GM12865 (cell line): ENCODE measurements at regions not wholly inside any gene's neighbourhood (a gene's known extent, or its start where the extent isn't known, plus 50 kb on each side); places are given as distances from the start of the nearest gene placed in this dataset.
A peak's percentile ranks its signal among the peaks of the same experiment; 100 is the strongest.
"Not testable (repeated sequence)": the region's sequence is repeated elsewhere in the genome, so short reads cannot be mapped to it uniquely, and the experiment has no call there.

Experiments used
- DNase-seq: peaks from one replicate; pipeline ENCODE4 v3.0.0; 2010; ENCODE audit warnings: low read depth
- H3K4me3 ChIP-seq: 2 replicates; pipeline ENCODE4 v1.5.1; 2011; ENCODE audit warnings: mild to moderate bottlenecking, low read depth, low read length, control low read depth
- TF ChIP-seq, protein P1 (sequence below): IDR thresholded peaks from 2 replicates; pipeline ENCODE4 v1.5.1; 2011; ENCODE audit warnings: low read length, control low read depth, low read depth, inconsistent platforms; ENCODE audit not compliant: insufficient read depth; ENCODE audit errors: missing control alignments

DNA sequence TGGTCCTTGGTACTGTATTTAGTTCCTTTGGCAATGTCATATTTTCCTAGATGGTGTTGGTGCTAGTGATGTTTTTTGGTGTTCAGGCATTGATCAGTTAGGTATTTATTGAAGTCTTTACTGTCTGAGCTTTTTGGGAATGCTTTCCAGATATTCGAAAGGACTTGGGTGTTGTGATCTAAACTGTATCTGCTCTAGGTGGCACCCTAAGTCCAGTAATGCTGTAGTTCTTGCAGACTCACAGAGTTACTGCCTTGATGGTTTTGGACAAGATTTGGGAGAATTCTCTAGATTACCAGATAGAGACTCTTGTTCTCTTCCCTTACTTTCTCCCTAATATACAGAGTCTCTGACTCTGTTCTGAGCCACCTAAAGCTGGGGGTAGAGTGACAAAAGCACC is 513.6 kb upstream of the PITX2 start:
- TF ChIP-seq, protein P1, sequence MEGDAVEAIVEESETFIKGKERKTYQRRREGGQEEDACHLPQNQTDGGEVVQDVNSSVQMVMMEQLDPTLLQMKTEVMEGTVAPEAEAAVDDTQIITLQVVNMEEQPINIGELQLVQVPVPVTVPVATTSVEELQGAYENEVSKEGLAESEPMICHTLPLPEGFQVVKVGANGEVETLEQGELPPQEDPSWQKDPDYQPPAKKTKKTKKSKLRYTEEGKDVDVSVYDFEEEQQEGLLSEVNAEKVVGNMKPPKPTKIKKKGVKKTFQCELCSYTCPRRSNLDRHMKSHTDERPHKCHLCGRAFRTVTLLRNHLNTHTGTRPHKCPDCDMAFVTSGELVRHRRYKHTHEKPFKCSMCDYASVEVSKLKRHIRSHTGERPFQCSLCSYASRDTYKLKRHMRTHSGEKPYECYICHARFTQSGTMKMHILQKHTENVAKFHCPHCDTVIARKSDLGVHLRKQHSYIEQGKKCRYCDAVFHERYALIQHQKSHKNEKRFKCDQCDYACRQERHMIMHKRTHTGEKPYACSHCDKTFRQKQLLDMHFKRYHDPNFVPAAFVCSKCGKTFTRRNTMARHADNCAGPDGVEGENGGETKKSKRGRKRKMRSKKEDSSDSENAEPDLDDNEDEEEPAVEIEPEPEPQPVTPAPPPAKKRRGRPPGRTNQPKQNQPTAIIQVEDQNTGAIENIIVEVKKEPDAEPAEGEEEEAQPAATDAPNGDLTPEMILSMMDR: peak; percentile 4
- no peak overlapping the region for H3K4me3 ChIP-seq
- peak; percentile 5 for DNase-seq

DNA sequence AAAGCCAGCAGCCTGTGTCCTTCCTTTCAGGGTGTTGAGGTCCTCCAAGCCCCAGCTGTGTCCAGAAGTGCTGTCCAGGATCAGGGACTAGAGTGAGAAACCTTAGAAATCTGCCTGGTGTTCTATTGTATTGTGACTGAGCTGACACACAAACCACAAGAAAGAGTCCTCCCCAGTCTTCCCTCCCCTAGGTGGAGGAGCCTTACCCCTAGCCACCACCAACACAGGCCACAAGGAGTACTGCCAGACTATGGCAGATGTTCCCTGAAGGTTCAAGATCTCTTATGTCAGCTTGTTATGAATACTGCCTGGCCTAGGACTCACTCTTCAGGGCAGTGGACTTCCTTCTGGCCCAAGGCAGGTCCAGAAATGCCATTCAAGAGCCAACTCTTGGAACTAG is 514.1 kb upstream of the PITX2 start:
- no peak for DNase-seq
- TF ChIP-seq, protein P1: no peak
- H3K4me3 ChIP-seq: no peak overlapping the region

DNA sequence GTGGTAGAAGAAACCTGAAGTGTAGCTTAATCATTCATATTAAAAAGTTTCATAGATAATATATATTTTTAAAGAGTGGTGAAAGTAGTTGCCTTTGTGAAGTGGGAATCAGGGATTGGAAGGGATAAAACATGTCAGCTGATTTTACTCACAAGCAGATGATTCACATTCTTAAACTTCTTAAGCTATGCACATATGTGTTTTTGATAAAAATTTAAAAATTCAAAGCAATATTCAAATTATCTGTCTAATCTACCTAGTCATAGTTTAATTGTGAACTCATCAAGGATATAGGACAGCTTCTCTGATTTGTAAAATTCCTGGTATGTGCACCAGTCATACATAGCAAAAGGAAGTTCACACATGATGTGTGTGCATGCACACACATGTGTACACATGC is 520.6 kb upstream of the PITX2 start:
- H3K4me3 ChIP-seq: no peak overlapping the region
- TF ChIP-seq, protein P1: no peak
- no peak for DNase-seq

DNA sequence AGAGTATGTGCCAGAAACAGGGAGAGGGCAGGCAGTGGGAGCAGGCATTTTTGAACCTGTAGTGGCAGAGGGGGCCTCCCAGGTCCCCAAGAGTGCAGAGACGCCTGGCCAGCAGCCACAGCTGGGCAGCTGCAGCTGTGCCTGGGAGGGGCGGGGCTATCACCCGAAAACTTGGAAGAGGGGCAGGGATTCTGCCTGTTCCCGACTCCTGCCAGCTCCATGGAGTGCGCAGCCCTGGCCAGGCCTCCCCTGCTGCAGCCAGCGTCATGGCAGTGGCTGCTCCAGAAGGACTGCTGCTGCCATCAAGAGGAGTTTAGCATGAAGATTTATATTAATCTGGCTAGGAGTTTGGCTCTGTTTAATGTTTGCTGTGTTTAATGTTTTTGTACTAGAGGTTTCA is 532.1 kb upstream of the PITX2 start:
- TF ChIP-seq, protein P1: no peak
- H3K4me3 ChIP-seq: no peak overlapping the region
- no peak for DNase-seq

DNA sequence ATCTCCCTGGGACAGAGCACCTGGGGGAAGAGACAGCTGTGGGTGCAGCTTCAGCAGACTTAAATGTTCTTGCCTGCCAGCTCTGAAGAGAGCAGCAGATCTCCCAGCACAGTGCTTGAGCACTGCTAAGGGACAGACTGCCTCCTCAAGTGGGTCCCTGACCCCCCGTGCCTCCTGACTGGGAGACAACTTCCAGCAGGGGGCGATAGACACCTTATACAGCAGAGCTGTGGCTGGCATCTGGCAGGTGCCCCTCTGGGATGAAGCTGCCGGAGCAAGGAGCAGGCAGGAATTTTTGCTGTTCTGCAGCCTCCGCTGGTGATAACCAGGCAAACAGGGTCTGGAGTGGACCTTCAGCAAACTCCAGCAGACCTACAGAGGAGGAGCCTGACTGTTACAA is 541.7 kb upstream of the PITX2 start:
- DNase-seq: peak; percentile 24
- H3K4me3 ChIP-seq: not testable (repeated sequence)
- TF ChIP-seq, protein P1: peak; percentile 26

- DNase-seq: no peak
- no peak overlapping the region for H3K4me3 ChIP-seq
- TF ChIP-seq, protein P1: no peak
Observed at GRCh38 chr4:111174331-111174730, 551.5 kb upstream of the PITX2 start.

DNA sequence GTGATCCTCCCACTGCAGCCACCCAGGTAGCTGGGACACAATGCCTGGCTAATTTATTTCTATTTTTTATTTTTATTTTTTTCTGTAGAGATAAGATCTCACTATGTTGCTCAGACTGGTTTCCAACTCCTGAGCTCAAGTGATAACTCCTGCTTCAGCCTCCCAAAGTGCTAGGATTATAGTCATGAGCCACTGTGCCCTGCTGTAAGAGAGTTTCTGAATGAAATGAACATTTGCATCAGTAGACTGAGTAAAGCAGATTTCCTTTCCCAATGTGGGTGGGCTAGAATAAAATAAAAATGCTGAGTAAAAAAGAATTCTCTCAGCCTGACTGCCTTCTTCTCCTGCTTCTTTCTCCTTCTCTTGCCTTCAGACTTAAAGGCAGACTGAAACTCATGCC is 555.4 kb upstream of the PITX2 start:
- no peak for DNase-seq
- no peak overlapping the region for H3K4me3 ChIP-seq
- TF ChIP-seq, protein P1: no peak
